Neural cell (in vitro differentiated cells): ENCODE measurements at regions not wholly inside any gene's neighbourhood (a gene's known extent, or its start where the extent isn't known, plus 50 kb on each side); places are given as distances from the start of the nearest gene placed in this dataset.

Experiments
- H2AFZ ChIP-seq: fragments of 200-600, 300-800 bp; sonication (generic), shearing (Covaris generic); 2 replicates; pipeline ENCODE4 v1.6.0; 2014; ENCODE audit warnings: low read depth, mild to moderate bottlenecking, antibody characterized with exemption, low read length, moderate library complexity
- H3F3A ChIP-seq: fragments of 200-600 bp; shearing (Covaris generic); 2 replicates; pipeline ENCODE4 v1.6.1; 2016; ENCODE audit warnings: mild to moderate bottlenecking, moderate library complexity, mixed read lengths, antibody characterized with exemption, low read length; ENCODE audit not compliant: insufficient read depth, poor library complexity, severe bottlenecking
- H3K27ac ChIP-seq: fragments of 200-600, 300-800 bp; sonication (generic), shearing (Covaris generic); 2 replicates; pipeline ENCODE4 v1.5.1; 2014; ENCODE audit warnings: mild to moderate bottlenecking, low read length, moderate library complexity
- H3K27me3 ChIP-seq: fragments of 300-800, 200-600 bp; sonication (generic), shearing (Covaris generic); 2 replicates; pipeline ENCODE4 v1.6.0; 2014; ENCODE audit warnings: mild to moderate bottlenecking, low read depth, low read length, moderate library complexity; ENCODE audit not compliant: insufficient read depth
- H3K36me3 ChIP-seq: fragments of 300-800, 200-600 bp; sonication (generic), shearing (Covaris generic); 2 replicates; pipeline ENCODE4 v1.5.1; 2014; ENCODE audit warnings: mild to moderate bottlenecking, antibody characterized with exemption, low read length, moderate library complexity; ENCODE audit not compliant: insufficient read depth
- H3K4me2 ChIP-seq: fragments of 300-800, 200-600 bp; sonication (generic), shearing (Covaris generic); 2 replicates; pipeline ENCODE4 v1.6.0; 2014; ENCODE audit warnings: mild to moderate bottlenecking, low read length
- H3K4me3 ChIP-seq: fragments of 300-800, 200-600 bp; sonication (generic), shearing (Covaris generic); 2 replicates; pipeline ENCODE4 v1.5.1; 2014; ENCODE audit warnings: mild to moderate bottlenecking, low read length, moderate library complexity
- H3K79me2 ChIP-seq: fragments of 200-600 bp; shearing (Covaris generic); replicated peaks from 2 replicates; pipeline ENCODE4 v1.6.0; 2014; ENCODE audit warnings: mild to moderate bottlenecking, low read length, moderate library complexity; ENCODE audit not compliant: insufficient read depth
- H3K9ac ChIP-seq: fragments of 300-800, 200-600 bp; sonication (generic), shearing (Covaris generic); 2 replicates; pipeline ENCODE4 v1.6.1; 2016; ENCODE audit warnings: mild to moderate bottlenecking, low read length, mixed read lengths
- H3K9me2 ChIP-seq: fragments of 200-600 bp; shearing (Covaris generic); 2 replicates; pipeline ENCODE4 v1.6.1; 2016; ENCODE audit warnings: mild to moderate bottlenecking, low read length, mixed read lengths; ENCODE audit not compliant: insufficient read depth
- H3K9me3 ChIP-seq: fragments of 200-600, 300-800 bp; sonication (generic), shearing (Covaris generic); 2 replicates; pipeline ENCODE4 v1.6.1; 2016; ENCODE audit warnings: mild to moderate bottlenecking, mixed run types, low read length, moderate library complexity, mixed read lengths
- H4K20me1 ChIP-seq: fragments of 200-600 bp; shearing (Covaris generic); 2 replicates; pipeline ENCODE4 v1.6.1; 2016; ENCODE audit warnings: mild to moderate bottlenecking, mixed run types; ENCODE audit not compliant: insufficient read depth
- EP300 ChIP-seq: fragments of 450-650 bp; conservative IDR thresholded peaks from 2 replicates; pipeline ENCODE4 v1.6.1; 2014; ENCODE audit warnings: antibody characterized with exemption, mild to moderate bottlenecking, moderate library complexity; ENCODE audit not compliant: poor library complexity, severe bottlenecking
- EZH2 ChIP-seq: fragments of 200-600, 300-800 bp; shearing (Covaris generic), sonication (generic); IDR thresholded peaks from 2 replicates; pipeline ENCODE4 v1.6.1; 2014; ENCODE audit warnings: antibody characterized with exemption, low read length, borderline replicate concordance, mild to moderate bottlenecking; ENCODE audit not compliant: insufficient read depth, poor library complexity, severe bottlenecking
- MXI1 ChIP-seq: fragments of 450-650 bp; conservative IDR thresholded peaks from 2 replicates; pipeline ENCODE4 v1.6.1; 2014; ENCODE audit warnings: antibody characterized with exemption, mild to moderate bottlenecking; ENCODE audit not compliant: poor library complexity, severe bottlenecking
- POLR2AphosphoS5 ChIP-seq: IDR thresholded peaks from 2 replicates; pipeline ENCODE4 v1.6.1; 2012
- RAD21 ChIP-seq: fragments of 450-650 bp; conservative IDR thresholded peaks from 2 replicates; pipeline ENCODE4 v1.6.1; 2014; ENCODE audit warnings: antibody characterized with exemption, mild to moderate bottlenecking, moderate library complexity
- REST ChIP-seq: IDR thresholded peaks from 2 replicates; pipeline ENCODE4 v1.6.1; 2012; ENCODE audit warnings: borderline replicate concordance
- SMC3 ChIP-seq: fragments of 450-650 bp; conservative IDR thresholded peaks from 2 replicates; pipeline ENCODE4 v1.6.1; 2014; ENCODE audit warnings: antibody characterized with exemption, mild to moderate bottlenecking, moderate library complexity; ENCODE audit not compliant: poor library complexity
- TAF1 ChIP-seq: IDR thresholded peaks from 2 replicates; pipeline ENCODE4 v1.6.1; 2012; ENCODE audit warnings: low read depth
- TF ChIP-seq, protein P1 (sequence below): fragments of 450-650 bp; IDR thresholded peaks from 2 replicates; pipeline ENCODE4 v1.5.1; 2014; ENCODE audit warnings: antibody characterized with exemption, mild to moderate bottlenecking, moderate library complexity; ENCODE audit not compliant: poor library complexity, severe bottlenecking

DNA sequence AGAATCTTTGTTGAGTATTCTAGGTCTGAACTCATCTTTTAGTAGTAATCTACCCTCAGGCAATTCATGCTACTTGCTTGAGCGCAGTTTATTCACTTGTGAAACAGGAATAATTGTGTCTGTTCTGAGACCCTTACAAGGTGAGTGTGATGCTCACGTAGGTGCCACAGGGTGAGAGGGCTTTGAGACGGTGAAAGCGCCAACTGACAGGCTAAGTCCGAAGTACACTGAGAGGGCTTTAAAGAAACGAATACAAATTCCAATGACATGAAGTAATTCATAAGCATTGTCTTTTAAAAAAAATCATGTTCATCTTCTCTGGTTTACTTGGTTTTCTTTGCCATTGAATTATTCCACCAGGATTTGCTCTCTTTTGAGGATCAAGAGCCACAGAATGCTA is 393.7 kb upstream of the RGMA start:
- Histone ChIP-seq H3K27me3 (no peaks in the 10 kb centered on the region), H4K20me1 (no peaks in the 10 kb centered on the region), H3K79me2 (no peaks in the 10 kb centered on the region), H3K9ac (no peak overlapping the region), H2AFZ (no peak overlapping the region), H3K4me3 (no peak overlapping the region), H3K4me2 (no peak overlapping the region), H3K9me3 (no peaks in the 10 kb centered on the region), H3K27ac (no peak overlapping the region), H3F3A (no peaks in the 10 kb centered on the region), H3K36me3 (no peaks in the 10 kb centered on the region), H3K9me2 (no peaks in the 10 kb centered on the region)
- TF ChIP-seq EZH2 (no peak), MXI1 (no peak)

- H3K27me3 ChIP-seq, result no peaks in the 10 kb centered on the region
- no peaks in the 10 kb centered on the region for H3F3A ChIP-seq
- H3K9me2 ChIP-seq, result no peaks in the 10 kb centered on the region
- TF ChIP-seq MXI1, result no peak
- TF ChIP-seq TAF1, result no peak
- no peak for TF ChIP-seq EP300
- TF ChIP-seq EZH2, result no peak
- no peak for TF ChIP-seq SMC3
- no peak for TF ChIP-seq POLR2AphosphoS5
- TF ChIP-seq, protein P1, sequence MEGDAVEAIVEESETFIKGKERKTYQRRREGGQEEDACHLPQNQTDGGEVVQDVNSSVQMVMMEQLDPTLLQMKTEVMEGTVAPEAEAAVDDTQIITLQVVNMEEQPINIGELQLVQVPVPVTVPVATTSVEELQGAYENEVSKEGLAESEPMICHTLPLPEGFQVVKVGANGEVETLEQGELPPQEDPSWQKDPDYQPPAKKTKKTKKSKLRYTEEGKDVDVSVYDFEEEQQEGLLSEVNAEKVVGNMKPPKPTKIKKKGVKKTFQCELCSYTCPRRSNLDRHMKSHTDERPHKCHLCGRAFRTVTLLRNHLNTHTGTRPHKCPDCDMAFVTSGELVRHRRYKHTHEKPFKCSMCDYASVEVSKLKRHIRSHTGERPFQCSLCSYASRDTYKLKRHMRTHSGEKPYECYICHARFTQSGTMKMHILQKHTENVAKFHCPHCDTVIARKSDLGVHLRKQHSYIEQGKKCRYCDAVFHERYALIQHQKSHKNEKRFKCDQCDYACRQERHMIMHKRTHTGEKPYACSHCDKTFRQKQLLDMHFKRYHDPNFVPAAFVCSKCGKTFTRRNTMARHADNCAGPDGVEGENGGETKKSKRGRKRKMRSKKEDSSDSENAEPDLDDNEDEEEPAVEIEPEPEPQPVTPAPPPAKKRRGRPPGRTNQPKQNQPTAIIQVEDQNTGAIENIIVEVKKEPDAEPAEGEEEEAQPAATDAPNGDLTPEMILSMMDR, result no peak
- TF ChIP-seq REST, result no peak
- TF ChIP-seq RAD21, result no peak
- no peak overlapping the region for H3K27ac ChIP-seq
- H3K4me2 ChIP-seq, result no peak overlapping the region
- H3K9ac ChIP-seq, result no peak overlapping the region
- H3K4me3 ChIP-seq, result no peak overlapping the region
- no peaks in the 10 kb centered on the region for H3K9me3 ChIP-seq
- no peaks in the 10 kb centered on the region for H3K79me2 ChIP-seq
- H2AFZ ChIP-seq, result no peak overlapping the region
- H3K36me3 ChIP-seq, result no peaks in the 10 kb centered on the region
- no peaks in the 10 kb centered on the region for H4K20me1 ChIP-seq
These were observed 390.7 kb upstream of the RGMA start for GRCh38 chr15:93479715-93480114.

- Histone ChIP-seq H3K36me3 (no peaks in the 10 kb centered on the region), H3K79me2 (no peaks in the 10 kb centered on the region), H2AFZ (no peak overlapping the region)
These were observed 389.9 kb upstream of the RGMA start for GRCh38 chr15:93478947-93479346.

More at GRCh38 chr15:93478947-93479346, 389.9 kb upstream of the RGMA start:
- Histone ChIP-seq H3K9me2 (no peaks in the 10 kb centered on the region), H3K4me3 (no peak overlapping the region), H3F3A (no peaks in the 10 kb centered on the region), H3K27ac (no peak overlapping the region), H3K4me2 (no peak overlapping the region), H4K20me1 (no peaks in the 10 kb centered on the region), H3K9ac (no peak overlapping the region), H3K27me3 (no peaks in the 10 kb centered on the region), H3K9me3 (no peaks in the 10 kb centered on the region)
- TF ChIP-seq POLR2AphosphoS5 (no peak), TAF1 (no peak), SMC3 (no peak), EP300 (no peak), REST (no peak), MXI1 (no peak), EZH2 (no peak), RAD21 (no peak)
- TF ChIP-seq, protein P1, result no peak
